Peyer's patch (tissue), 4 donors: ENCODE measurements at regions not wholly inside any gene's neighbourhood (a gene's known extent, or its start where the extent isn't known, plus 50 kb on each side); places are given as distances from the start of the nearest gene placed in this dataset.

Experiments
- DNase-seq, 3 donors: peaks; one replicate each; pipeline ENCODE4 v3.0.0-alpha.2; 2017 to 2019
- H3K27ac ChIP-seq, 4 donors: fragments of 200-600 bp; sonication (generic); one replicate each; pipeline ENCODE4 v1.5.1; 2016 to 2019
- H3K27me3 ChIP-seq, 2 donors: fragments of 200-600 bp; sonication (generic); one replicate each; pipeline ENCODE4 v1.5.1; 2019
- H3K36me3 ChIP-seq, 3 donors: fragments of 200-600 bp; sonication (generic); one replicate each; pipeline ENCODE4 v1.5.1; 2016 to 2019
- H3K4me1 ChIP-seq, 4 donors: fragments of 200-600 bp; sonication (generic); one replicate each; pipeline ENCODE4 v1.5.1; 2016 to 2019
- H3K4me3 ChIP-seq, 4 donors: fragments of 200-600 bp; sonication (generic); 1 replicate in 3 of 4; 2 replicates in 1 of 4; pipeline ENCODE4 v1.5.1; 2016 to 2019; ENCODE audit warnings: mild to moderate bottlenecking in 1 of 4
- H3K9me3 ChIP-seq, 4 donors: fragments of 200-600 bp; sonication (generic); one replicate each; pipeline ENCODE4 v1.5.1; 2016 to 2019; ENCODE audit warnings: mild to moderate bottlenecking in 1 of 4
- POLR2A ChIP-seq, 2 donors: fragments of 450-650 bp; IDR thresholded peaks; one replicate each; pipeline ENCODE4 v1.5.1; 2017; ENCODE audit warnings: antibody characterized with exemption in 2 of 2, mild to moderate bottlenecking in 2 of 2, moderate library complexity in 2 of 2
- TF ChIP-seq, protein P1 (sequence below), 6 experiments: fragments of 450-650 bp in 4 of 6; fragments of 200-600 bp in 2 of 6; sonication (generic) in 1 of 6; IDR thresholded peaks; one replicate each; pipeline ENCODE4 v1.5.1; 2017 to 2019; ENCODE audit warnings: antibody characterized with exemption in 6 of 6, mild to moderate bottlenecking in 3 of 6, moderate library complexity in 1 of 6

DNA sequence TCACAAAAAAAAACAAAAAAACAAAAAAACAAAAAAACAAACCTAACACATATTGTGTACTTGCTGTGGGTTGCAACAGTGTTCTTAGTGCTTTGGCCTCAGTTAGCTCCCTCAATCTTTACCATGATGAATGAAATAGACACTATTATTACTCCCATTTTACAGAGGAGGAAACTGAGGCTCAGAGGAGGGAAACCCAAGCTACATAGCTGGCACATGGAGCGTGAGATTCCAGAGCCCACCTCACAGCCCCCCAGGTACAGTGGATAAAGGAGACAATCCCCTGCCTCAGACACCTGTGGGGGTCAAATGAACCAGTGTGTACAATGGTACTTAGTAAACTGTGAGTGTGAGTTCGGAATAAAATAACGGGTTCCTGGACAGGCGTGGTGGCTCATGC lies 104.9 kb upstream of the SMAD3 start:
- H3K27ac ChIP-seq, result no peak overlapping the region
- no peaks in the 10 kb centered on the region for H3K36me3 ChIP-seq
- no peaks in the 10 kb centered on the region for H3K27me3 ChIP-seq
- H3K4me3 ChIP-seq, result no peak overlapping the region
- H3K9me3 ChIP-seq, result no peaks in the 10 kb centered on the region
- DNase-seq, result no peak
- H3K4me1 ChIP-seq, result no peaks in the 10 kb centered on the region
- TF ChIP-seq, protein P1, sequence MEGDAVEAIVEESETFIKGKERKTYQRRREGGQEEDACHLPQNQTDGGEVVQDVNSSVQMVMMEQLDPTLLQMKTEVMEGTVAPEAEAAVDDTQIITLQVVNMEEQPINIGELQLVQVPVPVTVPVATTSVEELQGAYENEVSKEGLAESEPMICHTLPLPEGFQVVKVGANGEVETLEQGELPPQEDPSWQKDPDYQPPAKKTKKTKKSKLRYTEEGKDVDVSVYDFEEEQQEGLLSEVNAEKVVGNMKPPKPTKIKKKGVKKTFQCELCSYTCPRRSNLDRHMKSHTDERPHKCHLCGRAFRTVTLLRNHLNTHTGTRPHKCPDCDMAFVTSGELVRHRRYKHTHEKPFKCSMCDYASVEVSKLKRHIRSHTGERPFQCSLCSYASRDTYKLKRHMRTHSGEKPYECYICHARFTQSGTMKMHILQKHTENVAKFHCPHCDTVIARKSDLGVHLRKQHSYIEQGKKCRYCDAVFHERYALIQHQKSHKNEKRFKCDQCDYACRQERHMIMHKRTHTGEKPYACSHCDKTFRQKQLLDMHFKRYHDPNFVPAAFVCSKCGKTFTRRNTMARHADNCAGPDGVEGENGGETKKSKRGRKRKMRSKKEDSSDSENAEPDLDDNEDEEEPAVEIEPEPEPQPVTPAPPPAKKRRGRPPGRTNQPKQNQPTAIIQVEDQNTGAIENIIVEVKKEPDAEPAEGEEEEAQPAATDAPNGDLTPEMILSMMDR (IDR thresholded peaks at IDR 0.05), result no peak
- TF ChIP-seq POLR2A (IDR thresholded peaks at IDR 0.05), result no peak

DNA sequence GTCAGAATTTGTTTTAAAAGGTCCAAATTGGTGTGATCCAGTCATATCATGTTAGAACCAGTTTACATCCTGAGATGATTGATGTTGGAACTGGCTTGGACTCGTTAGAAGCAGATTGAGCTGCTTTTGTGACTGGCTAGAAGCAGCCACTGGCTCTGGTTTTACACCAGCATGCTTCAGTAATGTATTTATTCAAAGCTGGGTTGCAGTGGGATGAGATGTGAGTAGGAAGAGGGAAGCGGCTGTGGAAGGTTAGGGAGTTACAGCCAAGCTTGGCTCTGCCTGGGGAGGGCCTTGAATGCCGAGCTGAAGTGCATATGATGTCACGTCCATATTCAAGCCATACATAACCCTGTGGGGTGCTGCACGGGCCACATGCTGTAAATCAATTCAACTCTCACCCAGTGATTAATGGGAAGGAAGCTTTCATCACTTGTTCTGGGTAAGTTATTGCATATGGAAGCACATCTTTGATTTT lies 104.0 kb upstream of the SMAD3 start:
- no peak for TF ChIP-seq POLR2A (IDR thresholded peaks at IDR 0.05)
- TF ChIP-seq, protein P1 (IDR thresholded peaks at IDR 0.05), result no peak
- H3K36me3 ChIP-seq, result no peaks in the 10 kb centered on the region
- no peak for DNase-seq
- H3K4me3 ChIP-seq, result no peak overlapping the region
- no peaks in the 10 kb centered on the region for H3K4me1 ChIP-seq
- H3K27ac ChIP-seq, result no peak overlapping the region
- H3K9me3 ChIP-seq, result no peaks in the 10 kb centered on the region
- H3K27me3 ChIP-seq, result no peaks in the 10 kb centered on the region

DNA sequence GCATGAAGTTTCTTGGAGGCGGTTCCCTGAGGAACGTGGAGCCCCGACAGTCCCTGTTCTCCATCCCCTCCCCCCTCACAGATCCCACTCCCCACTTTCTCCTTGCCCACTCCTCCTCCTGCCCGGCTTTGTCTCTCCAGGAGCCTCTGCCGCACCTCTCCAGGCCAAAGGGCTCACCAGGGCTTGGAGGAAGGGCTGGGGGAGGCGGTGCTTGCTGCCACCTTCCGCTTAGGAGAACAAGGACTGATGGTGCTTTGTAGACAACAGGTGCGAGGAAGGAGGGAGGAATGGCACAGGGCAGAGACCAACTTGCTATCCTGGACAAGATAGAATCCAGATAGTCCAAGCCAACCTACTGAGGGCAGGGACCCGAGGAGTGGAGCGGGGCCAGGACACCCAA lies 103.5 kb upstream of the SMAD3 start:
- no peak for DNase-seq

DNA sequence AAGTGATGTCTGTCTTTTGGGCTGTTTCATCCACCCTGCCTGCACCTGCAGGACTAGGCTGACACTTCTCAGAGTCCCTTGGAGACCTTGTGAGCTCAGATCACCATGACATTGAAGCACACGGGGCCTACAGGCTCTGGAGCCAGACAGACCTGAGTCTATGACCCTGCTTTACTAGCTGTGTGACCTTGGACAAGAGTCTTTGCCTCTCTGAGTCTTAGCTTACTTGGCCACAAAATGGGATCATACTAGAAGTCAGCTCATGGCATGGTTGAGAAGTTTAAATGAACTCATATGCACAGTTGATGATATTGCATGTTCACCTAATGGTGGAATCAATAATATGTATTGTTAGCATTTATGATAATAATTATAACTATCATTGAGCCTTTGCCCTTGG lies 102.9 kb upstream of the SMAD3 start:
- Histone ChIP-seq H3K27me3 (no peaks in the 10 kb centered on the region), H3K4me3 (no peak overlapping the region), H3K9me3 (no peaks in the 10 kb centered on the region), H3K27ac (no peak overlapping the region), H3K4me1 (no peaks in the 10 kb centered on the region), H3K36me3 (no peaks in the 10 kb centered on the region)
- DNase-seq, result no peak
- TF ChIP-seq, protein P1 (IDR thresholded peaks at IDR 0.05), result no peak
- TF ChIP-seq POLR2A (IDR thresholded peaks at IDR 0.05), result no peak

More for the DNA sequence above, 103.5 kb upstream of the SMAD3 start:
- Histone ChIP-seq H3K36me3 (no peaks in the 10 kb centered on the region), H3K9me3 (no peaks in the 10 kb centered on the region), H3K27me3 (no peaks in the 10 kb centered on the region), H3K4me1 (no peaks in the 10 kb centered on the region), H3K4me3 (no peak overlapping the region), H3K27ac (no peak overlapping the region)
- TF ChIP-seq, protein P1 (IDR thresholded peaks at IDR 0.05), result no peak
- TF ChIP-seq POLR2A (IDR thresholded peaks at IDR 0.05), result no peak

DNA sequence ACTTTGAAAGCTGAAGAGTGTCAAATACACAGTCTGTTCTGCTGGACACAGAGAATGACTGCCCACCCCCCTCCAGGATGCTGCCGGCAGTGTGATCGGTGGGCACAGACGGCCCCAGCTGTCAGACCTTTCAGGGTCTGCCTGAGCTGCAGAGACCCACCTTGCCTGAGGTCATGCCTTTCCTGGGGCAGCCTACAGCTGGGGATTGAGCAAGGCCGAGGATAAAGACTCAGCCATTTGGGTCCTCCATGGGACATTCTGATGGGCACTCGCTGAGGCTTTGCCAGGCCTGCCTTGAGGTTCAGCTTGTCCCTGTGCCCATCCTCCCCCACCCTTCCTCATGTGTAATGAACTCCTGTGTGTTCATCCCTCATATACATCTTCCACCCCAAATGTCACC lies 102.3 kb upstream of the SMAD3 start:
- Histone ChIP-seq H3K27me3 (no peaks in the 10 kb centered on the region), H3K36me3 (no peaks in the 10 kb centered on the region), H3K9me3 (no peaks in the 10 kb centered on the region), H3K27ac (no peak overlapping the region), H3K4me1 (no peaks in the 10 kb centered on the region), H3K4me3 (no peak overlapping the region)
- DNase-seq, result no peak
- TF ChIP-seq POLR2A (IDR thresholded peaks at IDR 0.05), result no peak
- TF ChIP-seq, protein P1 (IDR thresholded peaks at IDR 0.05), result no peak

DNA sequence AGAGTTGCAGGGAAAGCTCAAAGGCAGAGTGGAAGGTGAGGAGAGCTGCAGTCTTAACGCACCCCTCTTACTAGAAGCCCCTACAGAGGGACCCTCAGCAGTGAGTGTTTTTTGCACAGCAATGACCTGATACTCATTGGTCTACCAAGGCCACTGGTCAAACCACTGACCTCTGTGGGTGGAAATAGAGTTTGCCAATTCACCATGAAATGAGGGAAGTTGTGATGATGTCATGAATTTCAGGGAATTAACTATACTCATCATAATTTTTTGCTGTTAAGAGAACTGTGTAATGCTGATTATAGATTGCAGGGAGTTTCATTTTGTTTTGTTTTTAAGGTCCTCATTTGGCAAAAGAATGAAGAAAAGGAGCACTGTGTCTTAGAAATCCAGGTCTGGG lies 101.7 kb upstream of the SMAD3 start:
- H3K4me3 ChIP-seq, result no peak overlapping the region
- H3K4me1 ChIP-seq, result no peaks in the 10 kb centered on the region
- TF ChIP-seq POLR2A (IDR thresholded peaks at IDR 0.05), result no peak
- TF ChIP-seq, protein P1 (IDR thresholded peaks at IDR 0.05), result no peak
- H3K27ac ChIP-seq, result no peak overlapping the region
- H3K36me3 ChIP-seq, result no peaks in the 10 kb centered on the region
- H3K27me3 ChIP-seq, result no peaks in the 10 kb centered on the region
- no peaks in the 10 kb centered on the region for H3K9me3 ChIP-seq
- no peak for DNase-seq
